Trophoblast cell (in vitro differentiated cells and primary cell): ENCODE measurements at regions not wholly inside any gene's neighbourhood (a gene's known extent, or its start where the extent isn't known, plus 50 kb on each side); places are given as distances from the start of the nearest gene placed in this dataset.

Source experiments
- DNase-seq, 2 donors: peaks; one replicate each; pipeline ENCODE4 v3.0.0-alpha.2; 2016
- H2AFZ ChIP-seq: 2 replicates; pipeline ENCODE4 v1.6.1; 2013; ENCODE audit warnings: low read length, moderate library complexity, mild to moderate bottlenecking; ENCODE audit not compliant: insufficient read depth, poor library complexity
- H2AK5ac ChIP-seq: 2 replicates; pipeline ENCODE4 v1.6.1; 2013; ENCODE audit warnings: mild to moderate bottlenecking, low read length
- H2BK120ac ChIP-seq: 2 replicates; pipeline ENCODE4 v1.6.1; 2013; ENCODE audit warnings: low read length, mild to moderate bottlenecking, moderate library complexity; ENCODE audit not compliant: insufficient read depth, poor library complexity
- H2BK12ac ChIP-seq: 2 replicates; pipeline ENCODE4 v1.6.1; 2013; ENCODE audit warnings: mild to moderate bottlenecking, low read length, moderate library complexity
- H2BK5ac ChIP-seq: 2 replicates; pipeline ENCODE4 v1.6.1; 2013; ENCODE audit warnings: low read length, low read depth, moderate library complexity, mild to moderate bottlenecking; ENCODE audit not compliant: poor library complexity
- H3K14ac ChIP-seq: 2 replicates; pipeline ENCODE4 v1.6.1; 2013; ENCODE audit warnings: mild to moderate bottlenecking, low read length
- H3K18ac ChIP-seq: 2 replicates; pipeline ENCODE4 v1.6.1; 2013; ENCODE audit warnings: mild to moderate bottlenecking, low read length
- H3K23ac ChIP-seq: 2 replicates; pipeline ENCODE4 v1.6.1; 2013; ENCODE audit warnings: low read length
- H3K27ac ChIP-seq: 2 replicates; pipeline ENCODE4 v1.5.1; 2013; ENCODE audit warnings: low read depth, mild to moderate bottlenecking, inconsistent platforms, low read length, moderate library complexity
- H3K27me3 ChIP-seq: 2 replicates; pipeline ENCODE4 v1.6.1; 2013; ENCODE audit warnings: inconsistent platforms, mild to moderate bottlenecking, low read length, moderate library complexity; ENCODE audit not compliant: insufficient read depth
- H3K36me3 ChIP-seq, 2 experiments: 1 replicate in 1 of 2; 2 replicates in 1 of 2; pipeline ENCODE4 v1.6.1; 2013; ENCODE audit warnings: low read length in 2 of 2, mild to moderate bottlenecking in 2 of 2, moderate library complexity in 1 of 2; ENCODE audit not compliant: insufficient read depth in 2 of 2, control insufficient read depth in 1 of 2
- H3K4ac ChIP-seq: 2 replicates; pipeline ENCODE4 v1.6.1; 2013; ENCODE audit warnings: low read depth, mild to moderate bottlenecking, low read length, moderate library complexity
- H3K4me1 ChIP-seq, 2 experiments: 1 replicate in 1 of 2; 2 replicates in 1 of 2; pipeline ENCODE4 v1.6.1; 2013; ENCODE audit warnings: low read length in 2 of 2, mild to moderate bottlenecking in 2 of 2, moderate library complexity in 1 of 2; ENCODE audit not compliant: insufficient read depth in 2 of 2, control insufficient read depth in 1 of 2
- H3K4me2 ChIP-seq: 2 replicates; pipeline ENCODE4 v1.6.1; 2013; ENCODE audit warnings: inconsistent platforms, mild to moderate bottlenecking, low read length, moderate library complexity
- H3K4me3 ChIP-seq: 2 replicates; pipeline ENCODE4 v1.5.1; 2013; ENCODE audit warnings: mild to moderate bottlenecking, low read depth, low read length, inconsistent platforms
- H3K79me1 ChIP-seq: one replicate; pipeline ENCODE4 v1.6.1; 2013; ENCODE audit warnings: low read length
- H3K79me2 ChIP-seq: 2 replicates; pipeline ENCODE4 v1.6.1; 2013; ENCODE audit warnings: low read length, mild to moderate bottlenecking; ENCODE audit not compliant: control insufficient read depth, insufficient read depth, poor library complexity
- H3K9ac ChIP-seq: 2 replicates; pipeline ENCODE4 v1.6.1; 2013; ENCODE audit warnings: mild to moderate bottlenecking, low read length
- H3K9me3 ChIP-seq: 2 replicates; pipeline ENCODE4 v1.6.1; 2013; ENCODE audit warnings: low read depth, mild to moderate bottlenecking, control low read depth, inconsistent platforms, low read length; ENCODE audit not compliant: insufficient read depth
- H4K12ac ChIP-seq: 2 replicates; pipeline ENCODE4 v1.6.1; 2013; ENCODE audit warnings: low read depth, mild to moderate bottlenecking, low read length, moderate library complexity
- H4K8ac ChIP-seq: 2 replicates; pipeline ENCODE4 v1.6.1; 2013; ENCODE audit warnings: low read depth, mild to moderate bottlenecking, low read length, moderate library complexity
- H4K91ac ChIP-seq: one replicate; pipeline ENCODE4 v1.6.1; 2013; ENCODE audit warnings: low read depth, mild to moderate bottlenecking, low read length, moderate library complexity

GRCh38 chr3:99009851-99010250 is 108.4 kb upstream of the DCBLD2 start:
- Histone ChIP-seq H4K12ac (no peak overlapping the region), H4K91ac (no peak overlapping the region), H3K14ac (no peak overlapping the region), H3K79me2 (no peaks in the 10 kb centered on the region), H2BK12ac (no peak overlapping the region), H2BK5ac (no peak overlapping the region), H2AFZ (no peak overlapping the region), H3K27me3 (no peaks in the 10 kb centered on the region), H3K9me3 (no peaks in the 10 kb centered on the region), H3K4me3 (no peak overlapping the region), H3K36me3 (no peaks in the 10 kb centered on the region), H3K4ac (no peak overlapping the region), H3K4me1 (no peaks in the 10 kb centered on the region), H3K18ac (no peak overlapping the region), H2AK5ac (no peak overlapping the region), H3K27ac (no peak overlapping the region), H3K9ac (peak overlapping the region; percentile 10), H3K23ac (no peak overlapping the region), H2BK120ac (no peak overlapping the region), H3K4me2 (no peak overlapping the region), H4K8ac (no peak overlapping the region), H3K79me1 (no peaks in the 10 kb centered on the region)
- DNase-seq, result no peak

- no peak overlapping the region for H3K27ac ChIP-seq
Measured at GRCh38 chr3:99006686-99007085, 105.2 kb upstream of the DCBLD2 start.

DNA sequence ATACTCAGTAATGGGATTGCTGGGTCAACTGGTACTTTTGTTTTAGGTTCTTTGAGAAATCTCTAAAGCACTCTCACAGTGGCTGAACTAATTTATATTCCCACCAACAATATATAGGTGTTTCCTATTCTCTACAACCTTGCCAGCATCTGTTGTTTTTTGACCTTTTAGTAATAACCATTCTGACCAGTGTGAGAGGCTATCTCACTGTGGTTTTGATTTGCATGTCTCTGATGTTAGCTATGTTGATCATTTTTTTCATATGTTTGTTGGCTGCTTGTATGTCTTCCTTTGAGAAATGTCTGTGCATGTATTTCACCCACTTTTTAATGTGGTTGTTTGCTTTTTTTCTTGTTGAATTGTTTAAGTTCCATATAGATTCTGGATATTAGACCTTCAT is 98.2 kb upstream of the DCBLD2 start:
- Histone ChIP-seq H2AK5ac (no peak overlapping the region), H3K9ac (no peak overlapping the region), H3K23ac (no peak overlapping the region), H3K9me3 (no peaks in the 10 kb centered on the region), H3K79me2 (no peaks in the 10 kb centered on the region), H3K36me3 (no peaks in the 10 kb centered on the region), H2AFZ (no peak overlapping the region), H2BK5ac (no peak overlapping the region), H3K4ac (no peak overlapping the region), H4K91ac (no peak overlapping the region), H3K4me3 (no peak overlapping the region), H2BK120ac (no peak overlapping the region), H3K79me1 (no peaks in the 10 kb centered on the region), H4K12ac (no peak overlapping the region), H3K18ac (no peak overlapping the region), H3K14ac (no peak overlapping the region), H2BK12ac (no peak overlapping the region), H3K27me3 (no peaks in the 10 kb centered on the region), H3K27ac (no peak overlapping the region), H3K4me1 (no peaks in the 10 kb centered on the region), H4K8ac (no peak overlapping the region), H3K4me2 (no peak overlapping the region)
- DNase-seq, result no peak

More at GRCh38 chr3:99006686-99007085, 105.2 kb upstream of the DCBLD2 start:
- H3K36me3 ChIP-seq, result no peaks in the 10 kb centered on the region
- no peaks in the 10 kb centered on the region for H3K79me2 ChIP-seq
- no peak overlapping the region for H3K9ac ChIP-seq
- H3K4me2 ChIP-seq, result no peak overlapping the region
- H3K79me1 ChIP-seq, result no peaks in the 10 kb centered on the region
- H2BK12ac ChIP-seq, result no peak overlapping the region
- H2BK5ac ChIP-seq, result no peak overlapping the region
- no peak overlapping the region for H3K14ac ChIP-seq
- H3K9me3 ChIP-seq, result no peaks in the 10 kb centered on the region
- no peak overlapping the region for H3K23ac ChIP-seq
- no peaks in the 10 kb centered on the region for H3K4me1 ChIP-seq
- H2AFZ ChIP-seq, result no peak overlapping the region
- no peak overlapping the region for H3K18ac ChIP-seq
- no peaks in the 10 kb centered on the region for H3K27me3 ChIP-seq
- no peak overlapping the region for H2AK5ac ChIP-seq
- H3K4ac ChIP-seq, result no peak overlapping the region
- no peak overlapping the region for H4K8ac ChIP-seq
- H3K4me3 ChIP-seq, result no peak overlapping the region
- no peak overlapping the region for H2BK120ac ChIP-seq
- H4K91ac ChIP-seq, result no peak overlapping the region
- no peak overlapping the region for H4K12ac ChIP-seq
- DNase-seq, result no peak

DNA sequence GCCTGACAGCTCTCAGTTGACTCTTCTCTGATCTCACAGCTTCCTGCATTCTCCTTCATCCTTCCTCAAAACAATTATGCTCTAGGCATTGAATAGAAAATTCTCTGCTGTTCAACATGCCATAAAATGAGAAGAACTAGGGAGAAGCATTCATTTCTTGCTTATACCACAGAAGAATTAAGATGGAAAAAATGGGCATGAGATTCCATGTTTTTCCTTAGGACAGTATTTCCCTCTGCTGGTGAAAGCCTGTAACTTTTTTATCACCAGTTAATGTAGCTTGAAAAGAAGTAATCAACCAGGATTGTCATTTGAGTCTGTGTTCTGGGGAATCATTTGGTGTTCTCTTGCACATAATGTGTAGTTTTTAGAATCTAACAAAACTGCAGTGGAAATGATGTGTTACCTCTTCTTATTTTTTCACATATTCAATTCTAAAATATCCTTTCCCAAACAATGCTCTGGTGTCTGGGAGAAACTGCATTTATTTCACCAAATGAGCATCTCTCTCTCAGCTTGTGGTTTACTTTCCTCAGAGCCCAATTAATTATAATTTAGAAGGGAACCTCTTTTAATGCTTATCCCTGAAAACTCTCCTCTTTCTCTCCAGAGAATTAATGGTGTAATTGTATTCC is 92.8 kb upstream of the DCBLD2 start:
- peak in 1 of 2 donors; percentile 60 for DNase-seq
- no peak overlapping the region for H4K91ac ChIP-seq
- H3K79me1 ChIP-seq, result no peaks in the 10 kb centered on the region
- H3K79me2 ChIP-seq, result no peaks in the 10 kb centered on the region
- H3K18ac ChIP-seq, result no peak overlapping the region
- H3K4me1 ChIP-seq, result no peaks in the 10 kb centered on the region
- no peak overlapping the region for H2BK120ac ChIP-seq
- no peak overlapping the region for H3K27ac ChIP-seq
- no peak overlapping the region for H2AFZ ChIP-seq
- H2BK5ac ChIP-seq, result no peak overlapping the region
- H3K4me3 ChIP-seq, result no peak overlapping the region
- H3K27me3 ChIP-seq, result no peaks in the 10 kb centered on the region
- H3K14ac ChIP-seq, result no peak overlapping the region
- no peak overlapping the region for H3K4ac ChIP-seq
- no peak overlapping the region for H3K23ac ChIP-seq
- no peak overlapping the region for H4K12ac ChIP-seq
- H3K4me2 ChIP-seq, result no peak overlapping the region
- no peak overlapping the region for H2BK12ac ChIP-seq
- no peaks in the 10 kb centered on the region for H3K36me3 ChIP-seq
- no peaks in the 10 kb centered on the region for H3K9me3 ChIP-seq
- no peak overlapping the region for H3K9ac ChIP-seq
- no peak overlapping the region for H4K8ac ChIP-seq
- H2AK5ac ChIP-seq, result no peak overlapping the region

DNA sequence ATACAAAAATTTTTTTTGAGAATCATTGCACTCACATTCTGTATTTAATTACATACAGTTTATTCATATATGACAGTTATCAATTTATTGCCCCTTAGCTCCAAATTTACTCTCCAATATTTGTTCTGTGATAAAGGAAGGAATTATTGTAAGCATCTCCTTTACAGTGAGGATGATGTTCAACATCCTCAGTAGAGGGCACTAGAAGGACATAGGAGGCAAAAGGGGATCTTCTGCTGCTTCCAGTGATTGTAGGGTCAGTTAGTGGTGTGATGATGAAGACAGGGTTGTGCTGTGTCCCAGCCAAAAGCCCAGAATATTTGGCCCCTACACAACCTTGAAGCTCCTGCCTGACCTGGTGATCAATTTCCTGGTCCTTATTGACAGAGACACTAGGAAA is 89.9 kb upstream of the DCBLD2 start:
- Histone ChIP-seq H3K9ac (peak overlapping the region; percentile 60), H3K79me1 (no peaks in the 10 kb centered on the region), H4K12ac (no peak overlapping the region), H3K4me2 (no peak overlapping the region), H2BK5ac (no peak overlapping the region), H3K4ac (no peak overlapping the region), H2BK120ac (no peak overlapping the region), H3K9me3 (no peaks in the 10 kb centered on the region), H3K14ac (no peak overlapping the region), H3K4me3 (no peak overlapping the region), H2BK12ac (no peak overlapping the region), H2AK5ac (no peak overlapping the region), H3K36me3 (no peaks in the 10 kb centered on the region), H3K23ac (no peak overlapping the region), H3K18ac (no peak overlapping the region), H3K79me2 (no peaks in the 10 kb centered on the region), H3K27ac (no peak overlapping the region), H3K27me3 (no peaks in the 10 kb centered on the region), H4K8ac (no peak overlapping the region), H3K4me1 (no peaks in the 10 kb centered on the region), H2AFZ (no peak overlapping the region), H4K91ac (no peak overlapping the region)
- DNase-seq, result no peak
